BE2C (cell line): ENCODE measurements at regions not wholly inside any gene's neighbourhood (a gene's known extent, or its start where the extent isn't known, plus 50 kb on each side); places are given as distances from the start of the nearest gene placed in this dataset.

Experiments
- DNase-seq: peaks from one replicate; pipeline ENCODE4 v3.0.0-alpha.2; 2020
- H3K27me3 ChIP-seq: fragments of 250-450 bp; sonication (Bioruptor Pico); 2 replicates; pipeline ENCODE4 v1.5.1; 2020; ENCODE audit warnings: mild to moderate bottlenecking
- H3K36me3 ChIP-seq: fragments of 250-450 bp; sonication (Bioruptor Pico); 2 replicates; pipeline ENCODE4 v1.5.1; 2020; ENCODE audit warnings: mild to moderate bottlenecking
- H3K4me1 ChIP-seq: fragments of 250-450 bp; sonication (Bioruptor Pico); 2 replicates; pipeline ENCODE4 v1.5.1; 2020
- H3K4me3 ChIP-seq: 2 replicates; pipeline ENCODE4 v1.5.1; 2011; ENCODE audit warnings: low read depth, low read length
- H3K9me3 ChIP-seq: fragments of 250-450 bp; sonication (Bioruptor Pico); 2 replicates; pipeline ENCODE4 v1.5.1; 2020
- CTCF ChIP-seq: IDR thresholded peaks from 2 replicates; pipeline ENCODE4 v1.5.1; 2012; ENCODE audit warnings: mild to moderate bottlenecking, low read depth, low read length

GRCh38 chr13:97736436-97736835 is 217.0 kb upstream of the IPO5 start:
- TF ChIP-seq CTCF: no peak
- H3K36me3 ChIP-seq: no peaks in the 10 kb centered on the region
- H3K4me1 ChIP-seq: no peaks in the 10 kb centered on the region
- H3K27me3 ChIP-seq: peaks cover 6% of the 10 kb centered on the region; the same call in 1 of the 2 replicates
- DNase-seq: no peak
- H3K4me3 ChIP-seq: no peak overlapping the region
- no peaks in the 10 kb centered on the region for H3K9me3 ChIP-seq

GRCh38 chr13:97742084-97742483 is 211.4 kb upstream of the IPO5 start:
- no peak for TF ChIP-seq CTCF
- Histone ChIP-seq H3K4me1 (no peaks in the 10 kb centered on the region), H3K4me3 (no peak overlapping the region), H3K9me3 (no peaks in the 10 kb centered on the region), H3K27me3 (peaks cover 8% of the 10 kb centered on the region; the same call in 1 of the 2 replicates), H3K36me3 (no peaks in the 10 kb centered on the region)
- no peak for DNase-seq

- no peak for DNase-seq
- H3K27me3 ChIP-seq: peaks cover 4% of the 10 kb centered on the region; the same call in 1 of the 2 replicates
- H3K4me1 ChIP-seq: no peaks in the 10 kb centered on the region
- TF ChIP-seq CTCF: no peak
- H3K36me3 ChIP-seq: no peaks in the 10 kb centered on the region
- H3K4me3 ChIP-seq: no peak overlapping the region
- no peaks in the 10 kb centered on the region for H3K9me3 ChIP-seq
Measured at GRCh38 chr13:97743938-97744337, 209.5 kb upstream of the IPO5 start.

GRCh38 chr13:97746649-97747048 is 206.8 kb upstream of the IPO5 start:
- TF ChIP-seq CTCF: no peak
- no peak for DNase-seq
- H3K4me1 ChIP-seq: no peaks in the 10 kb centered on the region
- no peaks in the 10 kb centered on the region for H3K36me3 ChIP-seq
- no peak overlapping the region for H3K4me3 ChIP-seq
- H3K27me3 ChIP-seq: 0 out of 2 replicates have a peak, but pooled peaks cover 4% of the 10 kb centered on the region
- H3K9me3 ChIP-seq: no peaks in the 10 kb centered on the region

- Histone ChIP-seq H3K9me3 (no peaks in the 10 kb centered on the region), H3K36me3 (no peaks in the 10 kb centered on the region), H3K4me1 (no peaks in the 10 kb centered on the region), H3K27me3 (no peaks in the 10 kb centered on the region), H3K4me3 (no peak overlapping the region)
- DNase-seq: no peak
- peak; percentile 32; the same call in 1 of the 2 replicates for TF ChIP-seq CTCF
Measured at GRCh38 chr13:97749174-97749573, 204.3 kb upstream of the IPO5 start.

GRCh38 chr13:97751477-97751876 is 202.0 kb upstream of the IPO5 start:
- Histone ChIP-seq H3K4me1 (no peaks in the 10 kb centered on the region), H3K4me3 (no peak overlapping the region), H3K27me3 (no peaks in the 10 kb centered on the region), H3K9me3 (no peaks in the 10 kb centered on the region), H3K36me3 (no peaks in the 10 kb centered on the region)
- DNase-seq: no peak
- no peak for TF ChIP-seq CTCF
